Epithelial cell of esophagus (primary cell): ENCODE measurements at regions not wholly inside any gene's neighbourhood (a gene's known extent, or its start where the extent isn't known, plus 50 kb on each side); places are given as distances from the start of the nearest gene placed in this dataset.

Experiments used
- DNase-seq: peaks from one replicate; pipeline ENCODE4 v3.0.0; 2010; ENCODE audit warnings: low read depth
- H3K4me3 ChIP-seq: 2 replicates; pipeline ENCODE4 v1.5.1; 2011; ENCODE audit warnings: mild to moderate bottlenecking, low read length, control low read depth
- TF ChIP-seq, protein P1 (sequence below): IDR thresholded peaks from 2 replicates; pipeline ENCODE4 v1.5.1; 2011; ENCODE audit warnings: low read depth, mild to moderate bottlenecking, low read length, control low read depth, inconsistent platforms; ENCODE audit not compliant: insufficient read depth; ENCODE audit errors: missing control alignments

- no peak for DNase-seq
- H3K4me3 ChIP-seq, result no peak overlapping the region
- TF ChIP-seq, protein P1, sequence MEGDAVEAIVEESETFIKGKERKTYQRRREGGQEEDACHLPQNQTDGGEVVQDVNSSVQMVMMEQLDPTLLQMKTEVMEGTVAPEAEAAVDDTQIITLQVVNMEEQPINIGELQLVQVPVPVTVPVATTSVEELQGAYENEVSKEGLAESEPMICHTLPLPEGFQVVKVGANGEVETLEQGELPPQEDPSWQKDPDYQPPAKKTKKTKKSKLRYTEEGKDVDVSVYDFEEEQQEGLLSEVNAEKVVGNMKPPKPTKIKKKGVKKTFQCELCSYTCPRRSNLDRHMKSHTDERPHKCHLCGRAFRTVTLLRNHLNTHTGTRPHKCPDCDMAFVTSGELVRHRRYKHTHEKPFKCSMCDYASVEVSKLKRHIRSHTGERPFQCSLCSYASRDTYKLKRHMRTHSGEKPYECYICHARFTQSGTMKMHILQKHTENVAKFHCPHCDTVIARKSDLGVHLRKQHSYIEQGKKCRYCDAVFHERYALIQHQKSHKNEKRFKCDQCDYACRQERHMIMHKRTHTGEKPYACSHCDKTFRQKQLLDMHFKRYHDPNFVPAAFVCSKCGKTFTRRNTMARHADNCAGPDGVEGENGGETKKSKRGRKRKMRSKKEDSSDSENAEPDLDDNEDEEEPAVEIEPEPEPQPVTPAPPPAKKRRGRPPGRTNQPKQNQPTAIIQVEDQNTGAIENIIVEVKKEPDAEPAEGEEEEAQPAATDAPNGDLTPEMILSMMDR, result no peak
These were observed 278.7 kb downstream of the FOXO1 start for GRCh38 chr13:40387775-40388174.

- no peak for DNase-seq
- H3K4me3 ChIP-seq, result no peak overlapping the region
- TF ChIP-seq, protein P1, result no peak
These were observed 277.8 kb downstream of the FOXO1 start for GRCh38 chr13:40388617-40389016.

DNA sequence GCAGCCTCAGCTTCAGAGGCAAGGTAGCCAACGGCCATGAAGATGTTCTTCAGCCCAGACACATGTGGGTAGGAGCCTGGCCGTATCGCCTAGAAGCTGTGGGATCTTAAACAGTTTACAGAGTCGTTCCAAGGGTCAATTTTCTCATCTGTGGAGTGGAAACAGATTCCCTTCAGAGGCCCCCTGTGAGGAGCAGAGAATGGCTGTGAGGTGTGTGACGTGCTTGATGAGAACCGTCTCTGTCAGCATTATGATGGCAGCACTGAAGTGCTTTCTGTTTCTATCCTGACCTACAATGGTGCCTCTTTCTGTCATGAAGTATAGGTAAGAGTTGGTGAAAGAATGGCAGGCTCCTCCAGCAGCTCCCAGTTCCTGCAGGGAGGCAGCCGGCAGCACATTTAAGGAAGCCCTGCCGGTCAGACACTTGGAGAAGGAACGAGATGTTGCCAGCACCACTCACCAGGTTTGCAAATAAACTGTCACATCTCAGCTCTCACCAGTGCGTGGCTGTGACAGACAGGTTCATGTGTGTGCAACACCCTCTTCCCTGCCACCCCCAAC lies 277.3 kb downstream of the FOXO1 start:
- H3K4me3 ChIP-seq, result no peak overlapping the region
- no peak for DNase-seq

GRCh38 chr13:40390401-40390916 lies 276.0 kb downstream of the FOXO1 start:
- TF ChIP-seq, protein P1, result no peak
- H3K4me3 ChIP-seq, result no peak overlapping the region
- DNase-seq, result no peak

More for the DNA sequence above, 277.3 kb downstream of the FOXO1 start:
- TF ChIP-seq, protein P1, result no peak

GRCh38 chr13:40391788-40392187 lies 274.7 kb downstream of the FOXO1 start:
- DNase-seq, result no peak
- TF ChIP-seq, protein P1, result no peak

GRCh38 chr13:40394304-40394985 lies 272.0 kb downstream of the FOXO1 start:
- no peak overlapping the region for H3K4me3 ChIP-seq
- TF ChIP-seq, protein P1, result no peak
- peak; percentile 52 for DNase-seq

More at GRCh38 chr13:40391788-40392187, 274.7 kb downstream of the FOXO1 start:
- no peak overlapping the region for H3K4me3 ChIP-seq
